GM21447 (cell line): ENCODE measurements at regions not wholly inside any gene's neighbourhood (a gene's known extent, or its start where the extent isn't known, plus 50 kb on each side); places are given as distances from the start of the nearest gene placed in this dataset.
"Not testable (repeated sequence)": the region's sequence is repeated elsewhere in the genome, so short reads cannot be mapped to it uniquely, and the experiment has no call there.

Source experiments
- ATAC-seq: cut with Tn5 transposase; IDR thresholded peaks from one replicate; pipeline ENCODE4 v1.9.1; 2021; ENCODE audit not compliant: unreplicated experiment

GRCh38 chr7:106530183-106530582 lies 130.8 kb downstream of the CCDC71L start:
- ATAC-seq = not testable (repeated sequence)

DNA sequence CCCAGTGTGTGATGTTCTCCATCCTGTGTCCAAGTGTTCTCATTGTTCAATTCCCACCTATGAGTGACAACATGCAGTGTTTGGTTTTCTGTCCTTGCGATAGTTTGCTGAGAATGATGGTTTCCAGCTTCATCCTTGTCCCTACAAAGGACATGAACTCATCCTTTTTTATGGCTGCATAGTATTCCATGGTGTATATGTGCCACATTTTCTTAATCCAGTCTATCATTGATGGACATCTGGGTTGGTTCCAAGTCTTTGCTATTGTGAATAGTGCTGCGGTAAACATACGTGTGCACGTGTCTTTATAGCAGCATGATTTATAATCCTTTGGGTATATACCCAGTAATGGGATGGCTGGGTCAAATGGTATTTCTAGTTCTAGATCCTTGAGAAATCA lies 134.3 kb downstream of the CCDC71L start:
- ATAC-seq = not testable (repeated sequence)

DNA sequence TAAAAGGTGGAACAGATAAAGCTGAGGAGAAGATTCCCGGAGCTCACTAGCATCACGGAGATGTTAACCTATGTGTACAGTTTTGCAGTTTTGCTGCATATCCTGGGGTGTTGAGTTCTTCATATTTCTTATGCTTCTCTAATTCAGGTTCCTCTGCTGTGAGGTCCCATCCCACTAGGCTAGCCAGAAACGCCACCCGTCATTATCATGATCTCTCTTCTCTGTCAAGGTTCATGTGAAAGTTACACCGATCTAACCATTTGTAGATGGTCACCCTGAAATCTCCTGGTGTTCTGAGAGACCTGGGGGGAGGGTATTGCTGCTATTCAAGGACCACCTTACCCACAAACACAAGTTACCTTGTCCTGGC lies 136.3 kb downstream of the CCDC71L start:
- ATAC-seq = no peak

DNA sequence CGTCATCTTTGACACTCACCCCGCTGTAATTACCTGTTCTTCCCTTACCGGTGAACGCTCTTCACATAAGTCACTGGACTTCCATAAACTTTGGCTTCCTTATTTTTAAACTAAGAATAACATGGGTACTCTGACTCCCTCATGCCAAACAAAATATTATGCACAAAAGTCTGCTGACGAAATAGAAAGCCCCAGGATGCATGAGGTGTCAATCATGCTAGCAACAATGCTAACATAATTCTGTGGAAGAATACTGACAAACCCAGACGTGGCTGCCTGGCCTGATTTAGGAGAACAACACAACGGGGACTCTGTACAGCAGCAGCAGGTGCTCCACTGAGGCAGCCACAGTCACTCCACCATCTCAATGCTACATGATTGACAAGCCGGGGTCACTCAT lies 137.5 kb downstream of the CCDC71L start:
- no peak for ATAC-seq

DNA sequence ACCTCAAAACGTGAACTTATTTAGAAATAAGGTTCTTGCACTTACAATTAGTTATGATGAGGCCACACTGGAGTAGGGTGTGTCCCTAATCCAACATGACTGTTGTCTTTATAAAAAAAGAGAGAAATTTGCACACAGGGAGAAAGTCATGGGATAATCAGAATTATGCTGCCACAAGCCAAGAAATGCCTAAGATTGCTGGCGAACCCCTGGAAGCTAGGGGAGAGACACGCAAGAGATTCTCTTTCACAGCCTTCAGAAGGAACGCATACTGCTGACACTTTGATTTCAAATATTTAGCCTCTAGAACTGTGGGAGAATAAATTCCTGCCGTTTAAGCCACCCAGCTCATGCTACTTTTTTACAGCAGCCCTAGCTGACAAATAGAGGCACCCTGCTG lies 138.3 kb downstream of the CCDC71L start:
- ATAC-seq = no peak

- no peak for ATAC-seq
Observed at GRCh38 chr7:106521541-106521940, 139.4 kb downstream of the CCDC71L start.

DNA sequence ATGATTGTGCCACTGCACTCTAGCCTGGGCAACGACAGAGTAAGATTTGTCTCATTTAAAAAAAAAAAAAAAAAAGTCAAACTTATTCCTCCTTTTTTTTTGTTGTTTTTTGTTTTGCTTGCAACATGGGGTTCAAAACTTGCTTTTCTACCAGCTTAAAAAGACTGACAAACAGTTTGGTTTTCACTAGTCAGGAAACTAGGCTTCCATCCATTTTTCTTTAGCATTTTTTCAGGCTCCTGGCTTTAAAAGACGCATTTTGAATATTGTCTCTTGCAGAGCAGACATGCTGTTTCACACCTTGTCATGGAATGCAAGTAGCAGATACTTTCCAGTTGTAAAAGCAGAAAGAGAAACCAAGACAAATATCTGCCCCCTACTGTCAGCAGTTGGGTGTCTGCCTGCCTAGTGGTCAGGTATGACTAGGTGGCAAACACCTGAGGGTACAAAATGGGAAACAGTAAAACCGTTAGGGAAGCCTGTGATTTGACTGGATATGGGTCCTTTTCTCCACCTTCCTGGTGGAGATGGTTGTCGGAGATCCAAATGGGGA lies 139.9 kb downstream of the CCDC71L start:
- no peak for ATAC-seq

DNA sequence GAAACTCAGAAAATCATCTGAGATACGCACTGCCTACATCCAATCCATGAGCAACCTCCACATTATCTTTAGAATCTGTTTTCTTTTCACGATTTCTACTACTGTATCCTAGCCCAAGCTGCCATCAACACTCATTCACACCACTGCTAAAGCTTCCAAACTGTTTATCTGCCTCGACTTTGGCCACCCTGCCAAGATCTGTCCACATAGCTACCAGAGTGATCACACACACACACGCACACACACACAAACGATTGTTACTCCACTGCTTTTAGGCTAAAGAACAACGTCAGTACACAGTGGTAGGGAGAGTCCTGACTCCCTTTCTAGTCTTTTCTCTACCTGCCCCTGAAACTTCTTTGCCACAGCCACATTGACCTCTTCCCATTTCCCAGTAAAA lies 142.0 kb downstream of the CCDC71L start:
- ATAC-seq = no peak

- ATAC-seq = no peak
Observed at GRCh38 chr7:106518239-106518638, 142.7 kb downstream of the CCDC71L start.

- ATAC-seq = no peak
Observed at GRCh38 chr7:106517508-106517907, 143.4 kb downstream of the CCDC71L start.

DNA sequence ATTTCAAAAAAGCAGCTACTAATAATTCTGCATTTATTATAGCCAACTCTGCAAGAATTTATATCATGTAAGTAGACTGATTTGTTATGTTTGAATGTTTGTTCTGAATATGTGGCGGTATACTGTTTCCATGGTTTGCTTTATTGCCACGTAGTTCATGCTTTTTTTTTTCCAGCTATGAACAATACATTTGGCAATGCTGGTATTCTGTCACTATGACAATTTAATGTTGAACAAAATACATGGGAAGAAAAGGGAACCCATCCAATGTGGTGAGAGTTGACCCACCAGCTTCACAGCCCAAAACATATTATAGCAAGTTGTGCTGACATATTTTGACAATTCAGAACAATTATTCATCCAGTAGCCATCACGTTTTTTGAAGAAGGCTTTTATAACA lies 145.6 kb downstream of the CCDC71L start:
- ATAC-seq = no peak

DNA sequence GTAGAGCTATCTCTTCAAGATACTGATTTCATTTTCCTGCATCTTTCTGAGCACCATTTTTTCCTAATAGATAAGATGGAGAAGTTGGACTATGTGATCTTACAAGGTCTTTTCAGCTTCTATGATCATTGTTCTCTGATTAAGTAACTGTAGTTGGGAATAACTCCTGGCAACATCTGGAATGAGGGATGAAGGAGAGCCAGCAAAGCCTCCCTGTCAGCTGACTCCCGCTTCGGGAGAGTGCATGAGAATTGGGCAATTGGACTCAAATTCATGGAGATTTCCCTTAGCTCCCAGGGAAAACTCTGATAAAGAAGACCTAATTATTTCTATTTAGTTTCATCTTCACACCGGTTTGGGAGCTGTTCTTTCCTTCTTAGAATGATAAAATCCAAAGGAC lies 146.1 kb downstream of the CCDC71L start:
- no peak for ATAC-seq

DNA sequence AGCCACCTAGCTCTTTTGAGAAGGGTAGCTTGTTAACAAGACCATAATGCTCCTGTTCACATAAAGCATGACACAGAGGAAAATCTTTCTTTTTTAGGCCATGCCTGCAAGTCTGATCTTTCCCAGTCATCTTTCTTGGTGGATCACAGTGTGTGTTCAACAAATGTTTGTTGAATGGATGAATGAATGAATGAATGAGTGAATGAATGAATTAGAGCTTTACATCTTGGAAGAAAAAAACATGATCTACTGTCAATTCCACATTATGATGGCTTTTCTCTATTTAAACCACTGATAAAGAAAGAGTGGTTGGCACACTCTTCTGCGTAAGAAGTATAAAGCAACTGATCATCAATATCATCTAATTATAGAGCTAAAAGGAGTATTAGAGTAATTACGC lies 148.7 kb downstream of the CCDC71L start:
- no peak for ATAC-seq

DNA sequence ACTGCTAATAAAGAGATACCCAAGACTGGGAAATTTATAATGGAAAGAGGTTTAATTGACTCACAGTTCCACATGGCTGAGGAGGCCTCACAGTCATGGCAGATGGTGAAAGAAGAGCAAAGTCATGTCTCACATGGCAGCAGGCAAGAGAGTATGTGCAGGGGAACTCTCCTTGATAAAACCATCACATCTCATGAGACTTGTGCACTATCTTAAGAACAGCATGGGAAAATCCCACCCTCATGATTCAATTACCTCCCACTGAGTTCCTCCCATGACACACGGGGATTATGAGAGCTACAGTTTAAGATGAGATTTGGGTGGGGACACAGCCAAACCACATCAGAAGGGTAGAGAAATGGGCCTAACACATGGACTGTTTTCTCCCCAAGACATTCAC lies 156.3 kb downstream of the CCDC71L start:
- no peak for ATAC-seq

- no peak for ATAC-seq
Observed at GRCh38 chr7:106504207-106504606, 156.8 kb downstream of the CCDC71L start.

- ATAC-seq = no peak
Observed at GRCh38 chr7:106503626-106504025, 157.3 kb downstream of the CCDC71L start.

DNA sequence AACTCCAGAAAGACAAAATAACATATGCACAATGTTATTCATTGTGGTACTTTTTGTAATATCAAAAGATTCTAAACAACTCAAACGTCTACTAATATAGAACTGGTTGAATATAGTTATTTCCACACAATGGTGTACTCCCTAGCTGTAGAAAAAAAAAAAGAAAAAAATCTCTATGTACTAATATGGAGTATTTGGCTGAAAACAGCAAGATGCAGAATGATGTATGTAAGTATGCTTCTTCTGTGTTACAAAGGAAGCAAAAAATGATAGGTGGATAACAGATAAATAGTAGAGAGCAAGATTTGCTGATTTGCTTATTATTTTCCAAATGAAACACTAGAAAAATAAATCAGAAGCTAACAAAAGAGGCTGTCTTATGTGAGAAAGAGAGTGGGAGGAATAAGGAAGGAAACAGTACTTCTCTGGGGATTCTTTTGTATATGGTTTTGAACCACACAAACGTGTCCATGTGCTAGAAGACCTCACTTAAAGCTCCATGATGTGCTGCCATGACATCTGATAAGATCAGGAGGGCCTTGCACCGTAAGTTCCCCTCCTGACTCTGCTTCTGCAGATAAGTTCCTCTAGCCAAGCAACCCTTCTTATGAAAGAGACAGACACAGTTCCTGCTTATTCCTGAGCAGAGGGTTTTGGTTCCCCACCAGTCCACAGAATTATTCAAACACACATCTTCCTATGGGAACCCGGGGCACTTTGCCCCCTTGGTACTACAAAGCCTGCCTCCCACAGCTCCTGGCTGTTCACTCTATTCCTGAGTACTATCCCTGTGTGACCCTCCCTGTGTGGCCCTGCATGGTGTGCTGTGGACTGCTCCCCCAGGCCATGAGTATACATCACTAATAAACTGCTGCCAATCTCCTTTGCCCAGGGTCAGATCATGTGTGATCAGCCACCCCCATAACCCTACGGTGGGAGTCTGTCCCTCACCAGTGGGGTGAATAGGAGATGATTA lies 159.1 kb downstream of the CCDC71L start:
- no peak for ATAC-seq

DNA sequence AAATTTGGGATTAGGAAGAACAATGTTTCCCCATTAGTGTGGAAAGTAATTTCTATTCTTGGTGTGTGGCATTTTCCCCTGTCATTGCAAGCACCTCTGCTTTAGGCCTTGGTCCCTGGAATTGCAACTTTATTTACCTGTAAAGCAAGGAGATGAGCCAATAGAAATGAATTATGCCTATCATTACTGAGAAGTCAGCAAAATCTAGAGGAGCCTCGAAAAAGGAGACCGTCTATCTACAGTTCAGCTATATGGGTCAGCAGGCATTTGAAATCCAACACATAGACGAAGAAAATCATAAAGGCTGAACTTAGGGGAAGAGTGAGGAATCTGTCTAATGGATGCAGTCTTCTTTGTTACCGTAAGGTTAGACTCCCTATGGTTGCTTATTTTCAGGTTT lies 161.1 kb downstream of the CCDC71L start:
- no peak for ATAC-seq

- ATAC-seq = not testable (repeated sequence)
Observed at GRCh38 chr7:106498005-106498404, 163.0 kb downstream of the CCDC71L start.

- no peak for ATAC-seq
Observed at GRCh38 chr7:106493041-106493731, 167.8 kb downstream of the CCDC71L start.

- ATAC-seq = no peak
Observed at GRCh38 chr7:106488465-106488864, 172.5 kb downstream of the CCDC71L start.

- no peak for ATAC-seq
Observed at GRCh38 chr7:106487892-106488291, 173.1 kb downstream of the CCDC71L start.
